ENCODE measurements at regions not wholly inside any gene's neighbourhood (a gene's known extent, or its start where the extent isn't known, plus 50 kb on each side); places are given as distances from the start of the nearest gene placed in this dataset.

DNA sequence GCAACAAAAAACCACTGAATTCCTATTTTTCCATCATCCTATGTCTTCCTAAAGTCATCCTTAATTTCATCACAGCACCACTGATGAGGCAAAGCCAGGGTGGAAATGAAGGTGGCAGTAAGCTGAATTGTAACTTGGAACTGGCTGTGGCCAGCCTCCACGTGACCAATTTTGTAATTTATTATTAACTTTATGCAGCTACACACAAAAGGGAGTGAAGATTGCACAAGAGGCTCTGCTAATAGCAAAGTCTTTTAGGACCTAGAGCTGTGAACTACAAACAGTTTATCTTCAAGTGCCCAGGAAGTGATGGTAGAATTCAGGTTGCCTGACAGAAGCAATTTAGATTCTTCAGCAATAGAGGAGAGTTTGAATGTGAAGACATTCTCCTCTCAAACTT, 176.4 kb downstream of the CCDC71L start:
- TF ChIP-seq, protein P1, sequence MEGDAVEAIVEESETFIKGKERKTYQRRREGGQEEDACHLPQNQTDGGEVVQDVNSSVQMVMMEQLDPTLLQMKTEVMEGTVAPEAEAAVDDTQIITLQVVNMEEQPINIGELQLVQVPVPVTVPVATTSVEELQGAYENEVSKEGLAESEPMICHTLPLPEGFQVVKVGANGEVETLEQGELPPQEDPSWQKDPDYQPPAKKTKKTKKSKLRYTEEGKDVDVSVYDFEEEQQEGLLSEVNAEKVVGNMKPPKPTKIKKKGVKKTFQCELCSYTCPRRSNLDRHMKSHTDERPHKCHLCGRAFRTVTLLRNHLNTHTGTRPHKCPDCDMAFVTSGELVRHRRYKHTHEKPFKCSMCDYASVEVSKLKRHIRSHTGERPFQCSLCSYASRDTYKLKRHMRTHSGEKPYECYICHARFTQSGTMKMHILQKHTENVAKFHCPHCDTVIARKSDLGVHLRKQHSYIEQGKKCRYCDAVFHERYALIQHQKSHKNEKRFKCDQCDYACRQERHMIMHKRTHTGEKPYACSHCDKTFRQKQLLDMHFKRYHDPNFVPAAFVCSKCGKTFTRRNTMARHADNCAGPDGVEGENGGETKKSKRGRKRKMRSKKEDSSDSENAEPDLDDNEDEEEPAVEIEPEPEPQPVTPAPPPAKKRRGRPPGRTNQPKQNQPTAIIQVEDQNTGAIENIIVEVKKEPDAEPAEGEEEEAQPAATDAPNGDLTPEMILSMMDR (IDR thresholded peaks at IDR 0.05): peak in 1 of 4 donors; percentile 6
- TF ChIP-seq POLR2A (IDR thresholded peaks at IDR 0.05): no peak
- ATAC-seq: peak; percentile 60 to 80 (median 64)
- peak overlapping the region; percentile 19 to 94 (median 86) for H3K27ac ChIP-seq

DNA sequence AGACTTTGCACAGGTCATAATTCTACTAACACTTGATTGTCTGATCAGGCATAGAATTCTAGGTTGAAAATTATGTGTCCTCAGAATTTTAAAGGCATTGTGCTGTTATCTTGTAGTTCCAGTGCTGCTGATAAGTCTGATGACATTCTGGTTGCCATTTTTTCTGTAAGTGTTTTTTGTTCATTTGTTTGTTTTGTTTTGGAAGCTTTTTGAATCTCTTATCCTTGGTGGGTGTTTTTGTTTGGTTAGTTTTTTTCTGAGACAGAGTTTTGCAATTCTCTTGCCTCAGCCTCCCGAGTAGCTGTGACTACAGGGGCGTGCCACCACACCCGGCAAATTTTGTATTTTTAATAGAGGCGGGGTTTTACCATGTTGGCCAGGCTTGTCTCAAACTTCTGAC, 178.9 kb downstream of the CCDC71L start:
- ATAC-seq: no peak
- Histone ChIP-seq H3K27me3 (no peaks in the 10 kb centered on the region), H3K4me1 (peaks cover 0 to 34% (median 12%) of the 10 kb centered on the region in 4 donors), H3K27ac (no peak overlapping the region), H3K4me3 (no peak overlapping the region), H3K36me3 (no peaks in the 10 kb centered on the region), H3K9me3 (no peaks in the 10 kb centered on the region)
- intact Hi-C loops (cut with DNase I): no loop called here
- DNase-seq: no peak
- TF ChIP-seq, protein P1 (IDR thresholded peaks at IDR 0.05): no peak
- no peak for TF ChIP-seq POLR2A (IDR thresholded peaks at IDR 0.05)
- WGBS (ENCODE audit: insufficient coverage, low coverage, low lambda C conversion rate, missing lambda C conversion rate): 88% methylated on average over 4 of the region's 4 CpGs

More for the DNA sequence above, 176.4 kb downstream of the CCDC71L start:
- Histone ChIP-seq H3K4me3 (peak overlapping the region in 1 of 3 donors; percentile 14), H3K9me3 (no peaks in the 10 kb centered on the region), H3K27me3 (no peaks in the 10 kb centered on the region), H3K36me3 (no peaks in the 10 kb centered on the region), H3K4me1 (peaks cover 0 to 55% (median 18%) of the 10 kb centered on the region in 4 donors)
- 7% methylated on average over 1 of the region's 1 CpG for WGBS (ENCODE audit: insufficient coverage, low coverage, low lambda C conversion rate, missing lambda C conversion rate)
- intact Hi-C loops (cut with DNase I): no loop called here
- peak in 1 of 3 donors; percentile 73 for DNase-seq

DNA sequence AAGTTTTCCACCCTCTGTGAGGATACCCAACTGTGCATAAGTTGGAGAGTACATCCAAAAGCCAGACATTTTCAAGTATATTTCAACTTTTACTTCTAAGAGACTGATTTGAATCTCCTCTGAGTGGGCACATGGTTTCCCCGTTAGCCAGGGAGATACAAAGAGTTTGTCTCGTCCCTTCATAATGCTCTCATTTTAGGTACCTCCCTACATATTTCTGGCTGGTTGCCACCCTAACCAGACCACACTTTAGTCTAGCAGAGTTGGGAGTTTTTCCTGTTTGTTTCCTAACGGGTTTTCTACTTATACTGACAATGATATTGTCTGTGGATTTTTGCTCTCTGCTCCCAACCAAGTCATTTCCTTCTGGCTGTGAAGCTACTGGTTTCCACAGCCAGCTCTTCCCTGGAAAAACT, 180.3 kb downstream of the CCDC71L start:
- Histone ChIP-seq H3K4me3 (no peak overlapping the region), H3K9me3 (no peaks in the 10 kb centered on the region), H3K27me3 (no peaks in the 10 kb centered on the region), H3K36me3 (no peaks in the 10 kb centered on the region), H3K4me1 (peaks cover 0 to 24% (median 9%) of the 10 kb centered on the region in 4 donors), H3K27ac (no peak overlapping the region)
- TF ChIP-seq POLR2A (IDR thresholded peaks at IDR 0.05): no peak
- TF ChIP-seq, protein P1 (IDR thresholded peaks at IDR 0.05): no peak
- intact Hi-C loops (cut with DNase I): no loop called here
- WGBS (ENCODE audit: insufficient coverage, low coverage, low lambda C conversion rate, missing lambda C conversion rate): 60% methylated on average over 3 of the region's 3 CpGs
- ATAC-seq: no peak
- DNase-seq: no peak

DNA sequence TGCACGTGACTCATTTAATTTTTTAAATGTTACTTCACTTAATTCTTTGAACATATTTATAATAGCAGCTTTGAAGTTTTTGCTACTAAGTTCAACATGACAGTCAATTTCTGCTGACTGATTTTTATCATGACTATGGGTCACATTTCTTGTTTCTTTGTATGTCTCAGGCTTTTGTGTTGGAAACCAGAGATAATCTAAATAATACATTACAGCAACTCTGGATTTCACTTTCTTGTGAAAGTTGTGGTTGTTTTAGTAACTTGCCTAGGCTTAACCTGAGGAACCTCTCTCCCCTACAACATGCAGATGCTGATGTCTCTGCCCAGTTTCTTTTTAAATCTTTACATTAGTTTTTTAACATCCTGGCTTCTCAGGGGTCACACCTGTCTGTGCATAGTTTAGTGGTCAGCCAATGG, 180.8 kb downstream of the CCDC71L start:
- no peak overlapping the region for H3K4me3 ChIP-seq
- ATAC-seq: no peak

More for the DNA sequence above, 180.8 kb downstream of the CCDC71L start:
- no peaks in the 10 kb centered on the region for H3K27me3 ChIP-seq
- H3K36me3 ChIP-seq: no peaks in the 10 kb centered on the region
- DNase-seq: no peak
- intact Hi-C loops (cut with DNase I): no loop called here
- TF ChIP-seq, protein P1 (IDR thresholded peaks at IDR 0.05): no peak
- no peak for TF ChIP-seq POLR2A (IDR thresholded peaks at IDR 0.05)
- no peak overlapping the region for H3K27ac ChIP-seq
- peaks cover 0 to 19% (median 8%) of the 10 kb centered on the region in 4 donors for H3K4me1 ChIP-seq
- no peaks in the 10 kb centered on the region for H3K9me3 ChIP-seq
- WGBS (ENCODE audit: insufficient coverage, low coverage, low lambda C conversion rate, missing lambda C conversion rate): 73% methylated on average over 1 of the region's 1 CpG
